HCT116 (cell line): ENCODE measurements at regions not wholly inside any gene's neighbourhood (a gene's known extent, or its start where the extent isn't known, plus 50 kb on each side); places are given as distances from the start of the nearest gene placed in this dataset.

Source experiments
- ATAC-seq: fragments of 200-7000 bp; cut with Tn5 transposase; 2 replicates; pipeline ENCODE4 v1.9.1; 2020; ENCODE audit warnings: mild to moderate bottlenecking, moderate library complexity
- BruUV-seq: library from RNA; stranded (reverse); fragments of 400-500 nt; replicated peaks from 2 replicates; lab custom pipeline; 2021; lab: Mats Ljungman, UMichigan
- CTCF ChIA-PET: fragments of 300-600 bp; sonication (Branson Sonifier 250); formaldehyde crosslinking; loops from one replicate; lab custom pipeline; 2021; ENCODE audit warnings: antibody characterized with exemption; lab: Charles Lee
- POLR2A ChIA-PET: fragments of 300-600, 350-600 bp; sonication (Branson Sonifier 250); formaldehyde crosslinking; loops from one replicate; lab custom pipeline; 2021; ENCODE audit warnings: antibody characterized with exemption; lab: Charles Lee
- RAD21 ChIA-PET, 2 experiments: fragments of 300-600 bp; sonication (Branson Sonifier 250); formaldehyde crosslinking; loops; one replicate each; lab custom pipeline; 2023; ENCODE audit warnings: low total read pairs in 2 of 2; ENCODE audit not compliant: uncharacterized antibody in 2 of 2, unreplicated experiment in 2 of 2, low non-redundant PET in 1 of 2; lab: Charles Lee
- DNase-seq: peaks from one replicate; pipeline ENCODE4 v3.0.0-alpha.2; 2010; ENCODE audit warnings: low read depth, low spot score
- H2AFZ ChIP-seq: fragments of 200-600 bp; shearing (Covaris generic), sonication (generic); 2 replicates; pipeline ENCODE4 v1.6.1; 2017; ENCODE audit warnings: low read depth, mixed run types, mixed read lengths, antibody characterized with exemption, low read length; ENCODE audit not compliant: poor library complexity, severe bottlenecking
- H3K27ac ChIP-seq: 2 replicates; pipeline ENCODE4 v1.5.1; 2012; ENCODE audit warnings: low read depth, low read length
- H3K27me3 ChIP-seq: fragments of 200-600 bp; sonication (generic); 2 replicates; pipeline ENCODE4 v1.6.1; 2016; ENCODE audit warnings: mixed run types, low read length, mixed read lengths; ENCODE audit not compliant: insufficient read depth
- H3K36me3 ChIP-seq, 2 experiments: fragments of 200-500 bp in 1 of 2; fragments of 200-600 bp in 1 of 2; sonication (Bioruptor generic) in 1 of 2; sonication (generic) in 1 of 2; 2 replicates each; pipeline versions ENCODE4 v1.5.1 to v1.6.1; 2014 to 2016; ENCODE audit warnings: low read length in 2 of 2, inconsistent platforms in 1 of 2, mixed read lengths in 1 of 2, mixed run types in 1 of 2; ENCODE audit not compliant: insufficient read depth in 2 of 2, control insufficient read depth in 1 of 2
- H3K4me1 ChIP-seq, 2 experiments: fragments of 200-600 bp in 1 of 2; sonication (generic) in 1 of 2; 2 replicates each; pipeline versions ENCODE4 v1.5.1 to v1.6.1; 2012 to 2017; ENCODE audit warnings: low read length in 2 of 2, inconsistent platforms in 1 of 2, mild to moderate bottlenecking in 1 of 2, mixed read lengths in 1 of 2, mixed run types in 1 of 2, moderate library complexity in 1 of 2; ENCODE audit not compliant: insufficient read depth in 2 of 2, control insufficient read depth in 1 of 2
- H3K4me2 ChIP-seq: fragments of 200-600 bp; sonication (generic); 2 replicates; pipeline ENCODE4 v1.6.1; 2017; ENCODE audit warnings: mixed run types, low read length, mixed read lengths
- H3K4me3 ChIP-seq, 2 experiments: fragments of 200-600 bp in 1 of 2; sonication (generic) in 1 of 2; replicated peaks in 1 of 2; 2 replicates each; pipeline ENCODE4 v1.5.1; 2011 to 2016; ENCODE audit warnings: low read length in 2 of 2, control low read depth in 1 of 2, low read depth in 1 of 2, mild to moderate bottlenecking in 1 of 2, mixed read lengths in 1 of 2, mixed run types in 1 of 2
- H3K79me2 ChIP-seq: fragments of 200-600 bp; sonication (generic); 2 replicates; pipeline ENCODE4 v1.6.1; 2017; ENCODE audit warnings: mild to moderate bottlenecking, mixed run types, low read length, moderate library complexity, mixed read lengths; ENCODE audit not compliant: insufficient read depth
- H3K9ac ChIP-seq: fragments of 200-600 bp; sonication (generic); 2 replicates; pipeline ENCODE4 v1.6.1; 2016; ENCODE audit warnings: low read length, mixed read lengths
- H3K9me2 ChIP-seq: fragments of 200-600 bp; sonication (generic), shearing (Covaris generic); 2 replicates; pipeline ENCODE4 v1.6.1; 2017; ENCODE audit warnings: mixed run types, mild to moderate bottlenecking, moderate library complexity; ENCODE audit not compliant: insufficient read depth
- H3K9me3 ChIP-seq, 2 experiments: fragments of 200-500 bp in 1 of 2; fragments of 200-600 bp in 1 of 2; sonication (Bioruptor generic) in 1 of 2; sonication (generic) in 1 of 2; 2 replicates each; pipeline ENCODE4 v1.6.1; 2014 to 2017; ENCODE audit warnings: low read length in 2 of 2, mixed read lengths in 2 of 2, inconsistent platforms in 1 of 2, low read depth in 1 of 2, mild to moderate bottlenecking in 1 of 2, mixed run types in 1 of 2, moderate library complexity in 1 of 2; ENCODE audit not compliant: control insufficient read depth in 1 of 2, insufficient read depth in 1 of 2
- H4K20me1 ChIP-seq: fragments of 200-600 bp; sonication (generic), shearing (Covaris generic); 2 replicates; pipeline ENCODE4 v1.6.1; 2017; ENCODE audit warnings: mixed run types, mild to moderate bottlenecking, moderate library complexity; ENCODE audit not compliant: insufficient read depth
- CEBPB ChIP-seq: IDR thresholded peaks from 2 replicates; pipeline ENCODE4 v1.6.1; 2012; ENCODE audit warnings: low read depth
- EGR1 ChIP-seq: IDR thresholded peaks from 2 replicates; pipeline ENCODE4 v1.6.1; 2012; ENCODE audit warnings: low read depth
- EZH2phosphoT487 ChIP-seq: fragments of 200-600 bp; IDR thresholded peaks from 2 replicates; pipeline ENCODE4 v1.6.1; 2018; ENCODE audit warnings: antibody characterized with exemption, borderline replicate concordance
- JUND ChIP-seq: IDR thresholded peaks from 2 replicates; pipeline ENCODE4 v1.6.1; 2012
- POLR2A ChIP-seq: IDR thresholded peaks from 2 replicates; pipeline ENCODE4 v1.7.0; 2011; ENCODE audit warnings: borderline replicate concordance; ENCODE audit not compliant: insufficient read depth, insufficient read length; ENCODE audit errors: extremely low read depth
- SP1 ChIP-seq: IDR thresholded peaks from 2 replicates; pipeline ENCODE4 v1.6.1; 2012; ENCODE audit warnings: low read depth
- TCF7L2 ChIP-seq: IDR thresholded peaks from 2 replicates; pipeline ENCODE4 v1.7.0; 2011; ENCODE audit warnings: borderline replicate concordance, inconsistent platforms; ENCODE audit not compliant: insufficient read depth, insufficient read length; ENCODE audit errors: extremely low read depth
- YY1 ChIP-seq: IDR thresholded peaks from 2 replicates; pipeline ENCODE4 v1.6.1; 2011; ENCODE audit warnings: low read length, low read depth, moderate library complexity, mild to moderate bottlenecking; ENCODE audit not compliant: insufficient replicate concordance; ENCODE audit errors: extremely low read depth
- ZNF274 ChIP-seq: fragments of 200-500 bp; sonication (Bioruptor generic); IDR thresholded peaks from 2 replicates; pipeline ENCODE4 v1.6.1; 2014; ENCODE audit warnings: mild to moderate bottlenecking, low read depth, low read length, inconsistent platforms
- intact Hi-C: fragments of 100-400 bp; cut with micrococcal nuclease; formaldehyde crosslinking; loops from 2 replicates; pipeline ENCODE4 v1.10.0; 2022
- TF ChIP-seq, protein P1 (sequence below): IDR thresholded peaks from 2 replicates; pipeline ENCODE4 v1.6.1; 2011; ENCODE audit warnings: mild to moderate bottlenecking, low read length, moderate library complexity; ENCODE audit not compliant: insufficient replicate concordance; ENCODE audit errors: extremely low read depth
- TF ChIP-seq, protein P2 (sequence below): IDR thresholded peaks from 2 replicates; pipeline ENCODE4 v1.6.1; 2012; ENCODE audit warnings: low read depth

DNA sequence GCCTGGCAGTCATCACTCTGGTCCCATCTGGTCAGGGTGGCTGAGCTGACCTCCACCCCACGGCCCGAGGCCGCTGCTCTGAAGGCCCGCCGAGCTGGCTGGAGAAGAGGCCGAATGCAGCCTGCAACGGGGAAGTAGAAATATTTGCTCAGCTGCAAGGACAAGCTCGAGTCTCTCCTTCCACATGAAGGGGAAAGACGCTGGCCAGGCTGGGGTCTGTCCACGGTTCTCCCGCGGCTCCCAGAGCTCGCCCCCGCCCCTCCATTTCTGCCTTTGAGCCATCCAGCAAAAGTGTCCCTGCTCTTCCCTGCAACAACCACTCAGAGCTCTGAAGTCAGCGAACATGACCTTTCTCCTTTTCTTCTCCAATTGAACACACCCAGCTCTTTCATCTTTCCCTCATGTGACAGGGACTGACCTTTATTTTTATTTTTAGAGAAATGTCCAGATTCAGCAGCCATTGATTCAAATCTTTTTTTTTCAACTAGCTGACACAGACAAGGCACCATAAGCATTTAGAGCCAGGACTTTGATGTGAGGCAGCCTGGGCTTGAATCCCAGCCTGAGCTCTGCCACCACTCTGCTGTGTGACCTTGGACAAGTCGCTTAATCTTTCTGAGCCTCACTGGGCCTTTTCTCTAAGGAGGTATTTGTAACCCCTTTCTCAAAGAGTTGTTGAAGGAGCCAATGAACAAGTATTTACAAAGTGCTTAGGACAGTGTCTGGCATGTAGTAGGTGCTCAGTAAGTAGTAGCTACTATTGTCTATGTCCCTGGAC is 149.3 kb upstream of the WNT4 start:
- Histone ChIP-seq H3K4me3 (no peak overlapping the region), H2AFZ (no peak overlapping the region), H3K4me2 (no peak overlapping the region), H3K79me2 (no peaks in the 10 kb centered on the region), H3K9ac (no peak overlapping the region), H3K9me3 (no peaks in the 10 kb centered on the region), H3K27me3 (no peaks in the 10 kb centered on the region), H3K27ac (no peak overlapping the region), H3K36me3 (no peaks in the 10 kb centered on the region)
- ATAC-seq, result no peak
- CTCF ChIA-PET, result no interaction called here
- intact Hi-C loops, result no loop called here
- RAD21 ChIA-PET, result no interaction called here
- TF ChIP-seq TCF7L2, result no peak
- TF ChIP-seq SP1, result no peak
- TF ChIP-seq ZNF274, result no peak
- no peak for TF ChIP-seq EGR1
- TF ChIP-seq, all 23 proteins: peak for 0
- peaks cover 0 to 8% of the 10 kb centered on the region in 2 experiments; a peak in 1 of 4 replicates for H3K4me1 ChIP-seq
- DNase-seq, result no peak
- no peaks in the 10 kb centered on the region for H3K9me2 ChIP-seq
- no TSS peak for BruUV-seq
- H4K20me1 ChIP-seq, result no peaks in the 10 kb centered on the region
- POLR2A ChIA-PET, result no interaction called here

DNA sequence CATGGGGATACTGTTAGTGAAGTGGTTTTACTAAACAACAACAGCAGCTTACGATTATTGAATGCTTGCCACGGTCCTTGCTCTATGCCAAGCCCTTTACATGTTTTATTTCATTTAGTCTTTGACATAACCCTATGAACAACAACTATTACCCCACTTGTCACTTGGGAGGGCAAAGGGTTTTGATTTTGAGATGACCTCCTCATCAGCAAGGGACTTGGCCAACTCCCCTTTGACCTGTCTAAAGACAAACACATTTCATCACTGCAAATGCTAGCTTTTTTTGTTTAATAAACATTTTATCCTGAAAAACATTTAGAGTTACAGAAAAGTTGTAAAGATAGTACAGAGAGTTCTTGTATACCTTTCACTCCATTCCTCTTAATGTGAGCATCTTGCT is 152.5 kb upstream of the WNT4 start:
- Histone ChIP-seq H3K4me2 (no peak overlapping the region), H4K20me1 (no peaks in the 10 kb centered on the region), H3K4me1 (no peaks in the 10 kb centered on the region), H3K79me2 (no peaks in the 10 kb centered on the region), H3K9me2 (no peaks in the 10 kb centered on the region), H3K4me3 (no peak overlapping the region)
- ATAC-seq, result no peak
- POLR2A ChIA-PET, result no interaction called here
- TF ChIP-seq POLR2A (no peak), JUND (no peak), YY1 (no peak), EZH2phosphoT487 (no peak), CEBPB (no peak)
- TF ChIP-seq, protein P1, sequence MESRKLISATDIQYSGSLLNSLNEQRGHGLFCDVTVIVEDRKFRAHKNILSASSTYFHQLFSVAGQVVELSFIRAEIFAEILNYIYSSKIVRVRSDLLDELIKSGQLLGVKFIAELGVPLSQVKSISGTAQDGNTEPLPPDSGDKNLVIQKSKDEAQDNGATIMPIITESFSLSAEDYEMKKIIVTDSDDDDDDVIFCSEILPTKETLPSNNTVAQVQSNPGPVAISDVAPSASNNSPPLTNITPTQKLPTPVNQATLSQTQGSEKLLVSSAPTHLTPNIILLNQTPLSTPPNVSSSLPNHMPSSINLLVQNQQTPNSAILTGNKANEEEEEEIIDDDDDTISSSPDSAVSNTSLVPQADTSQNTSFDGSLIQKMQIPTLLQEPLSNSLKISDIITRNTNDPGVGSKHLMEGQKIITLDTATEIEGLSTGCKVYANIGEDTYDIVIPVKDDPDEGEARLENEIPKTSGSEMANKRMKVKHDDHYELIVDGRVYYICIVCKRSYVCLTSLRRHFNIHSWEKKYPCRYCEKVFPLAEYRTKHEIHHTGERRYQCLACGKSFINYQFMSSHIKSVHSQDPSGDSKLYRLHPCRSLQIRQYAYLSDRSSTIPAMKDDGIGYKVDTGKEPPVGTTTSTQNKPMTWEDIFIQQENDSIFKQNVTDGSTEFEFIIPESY, result no peak
- TF ChIP-seq, protein P2, sequence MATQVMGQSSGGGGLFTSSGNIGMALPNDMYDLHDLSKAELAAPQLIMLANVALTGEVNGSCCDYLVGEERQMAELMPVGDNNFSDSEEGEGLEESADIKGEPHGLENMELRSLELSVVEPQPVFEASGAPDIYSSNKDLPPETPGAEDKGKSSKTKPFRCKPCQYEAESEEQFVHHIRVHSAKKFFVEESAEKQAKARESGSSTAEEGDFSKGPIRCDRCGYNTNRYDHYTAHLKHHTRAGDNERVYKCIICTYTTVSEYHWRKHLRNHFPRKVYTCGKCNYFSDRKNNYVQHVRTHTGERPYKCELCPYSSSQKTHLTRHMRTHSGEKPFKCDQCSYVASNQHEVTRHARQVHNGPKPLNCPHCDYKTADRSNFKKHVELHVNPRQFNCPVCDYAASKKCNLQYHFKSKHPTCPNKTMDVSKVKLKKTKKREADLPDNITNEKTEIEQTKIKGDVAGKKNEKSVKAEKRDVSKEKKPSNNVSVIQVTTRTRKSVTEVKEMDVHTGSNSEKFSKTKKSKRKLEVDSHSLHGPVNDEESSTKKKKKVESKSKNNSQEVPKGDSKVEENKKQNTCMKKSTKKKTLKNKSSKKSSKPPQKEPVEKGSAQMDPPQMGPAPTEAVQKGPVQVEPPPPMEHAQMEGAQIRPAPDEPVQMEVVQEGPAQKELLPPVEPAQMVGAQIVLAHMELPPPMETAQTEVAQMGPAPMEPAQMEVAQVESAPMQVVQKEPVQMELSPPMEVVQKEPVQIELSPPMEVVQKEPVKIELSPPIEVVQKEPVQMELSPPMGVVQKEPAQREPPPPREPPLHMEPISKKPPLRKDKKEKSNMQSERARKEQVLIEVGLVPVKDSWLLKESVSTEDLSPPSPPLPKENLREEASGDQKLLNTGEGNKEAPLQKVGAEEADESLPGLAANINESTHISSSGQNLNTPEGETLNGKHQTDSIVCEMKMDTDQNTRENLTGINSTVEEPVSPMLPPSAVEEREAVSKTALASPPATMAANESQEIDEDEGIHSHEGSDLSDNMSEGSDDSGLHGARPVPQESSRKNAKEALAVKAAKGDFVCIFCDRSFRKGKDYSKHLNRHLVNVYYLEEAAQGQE, result no peak
- TF ChIP-seq, all 23 proteins: peak for 0
- no peak overlapping the region for H3K9ac ChIP-seq
- no peak for DNase-seq
- intact Hi-C loops, result no loop called here
- no peaks in the 10 kb centered on the region for H3K27me3 ChIP-seq
- H3K9me3 ChIP-seq, result no peaks in the 10 kb centered on the region
- CTCF ChIA-PET, result no interaction called here
- no peak overlapping the region for H2AFZ ChIP-seq
- RAD21 ChIA-PET, result no interaction called here
- no TSS peak for BruUV-seq
- H3K36me3 ChIP-seq, result no peaks in the 10 kb centered on the region
- no peak overlapping the region for H3K27ac ChIP-seq
